SK-MEL-5 (cell line): ENCODE measurements at regions not wholly inside any gene's neighbourhood (a gene's known extent, or its start where the extent isn't known, plus 50 kb on each side); places are given as distances from the start of the nearest gene placed in this dataset.

Experiments
- DNase-seq: peaks from one replicate; pipeline ENCODE4 v3.0.0-alpha.2; 2016; ENCODE audit warnings: low read depth, low spot score
- in situ Hi-C: cut with HindIII; loops from 2 replicates; pipeline ENCODE4 v1.10.0; 2016; ENCODE audit warnings: low sequenced_read_pairs, high pct_unique_total_duplicates, low pct_unique_long_range_greater_than_20kb

DNA sequence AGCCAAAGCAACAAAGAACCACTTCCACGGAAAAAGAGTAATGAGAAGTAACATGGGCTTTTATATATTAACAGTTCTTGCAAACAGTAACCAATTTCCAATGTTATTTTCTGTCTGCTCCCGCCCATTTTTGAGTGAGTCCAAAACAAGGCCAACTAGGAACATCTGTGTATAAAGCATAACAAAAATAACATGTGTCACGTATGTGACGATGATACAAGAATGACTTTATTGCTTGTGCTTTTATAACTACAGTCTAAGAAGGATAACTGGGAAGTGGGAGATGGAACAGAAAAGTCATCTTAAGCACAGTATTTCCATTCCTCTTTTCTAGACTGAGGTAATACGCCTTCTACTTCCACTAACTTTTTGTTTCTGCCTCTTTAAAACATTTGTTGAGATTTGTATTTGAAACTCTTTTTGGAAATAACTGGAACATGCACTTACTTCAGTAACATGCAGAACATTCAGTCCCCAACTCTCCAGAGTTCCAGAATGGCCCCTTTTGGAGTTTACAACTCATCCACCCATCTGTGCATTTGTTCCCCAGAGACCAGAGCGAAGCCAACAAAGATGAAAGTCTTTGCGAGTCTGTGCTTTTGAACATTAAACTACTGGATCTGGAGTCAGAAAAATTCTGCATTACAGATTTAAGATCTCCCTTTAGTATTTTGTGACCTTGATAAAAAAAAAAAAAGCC, 143.0 kb upstream of the ZRANB2 start:
- in situ Hi-C loops: no loop called here
- no peak for DNase-seq

DNA sequence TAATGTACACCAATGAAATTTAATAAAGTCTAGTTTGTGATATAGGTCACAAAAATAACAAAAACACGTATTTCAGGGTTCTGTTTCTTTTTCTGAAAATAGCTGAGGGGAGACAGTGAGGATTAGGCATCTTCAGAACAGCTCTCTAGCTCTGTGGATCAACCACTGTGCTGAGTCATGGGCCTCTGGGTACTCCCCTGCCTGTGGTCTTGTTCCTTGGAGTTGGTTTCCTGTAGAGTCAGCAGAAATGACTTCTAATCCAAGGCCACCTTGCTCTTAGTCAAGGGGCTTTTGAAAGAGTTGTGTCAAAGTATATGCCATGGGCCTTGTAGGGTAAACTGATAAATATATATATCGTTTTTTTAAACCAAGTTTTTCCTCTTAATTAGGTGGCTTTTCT, 141.8 kb upstream of the ZRANB2 start:
- DNase-seq: no peak

DNA sequence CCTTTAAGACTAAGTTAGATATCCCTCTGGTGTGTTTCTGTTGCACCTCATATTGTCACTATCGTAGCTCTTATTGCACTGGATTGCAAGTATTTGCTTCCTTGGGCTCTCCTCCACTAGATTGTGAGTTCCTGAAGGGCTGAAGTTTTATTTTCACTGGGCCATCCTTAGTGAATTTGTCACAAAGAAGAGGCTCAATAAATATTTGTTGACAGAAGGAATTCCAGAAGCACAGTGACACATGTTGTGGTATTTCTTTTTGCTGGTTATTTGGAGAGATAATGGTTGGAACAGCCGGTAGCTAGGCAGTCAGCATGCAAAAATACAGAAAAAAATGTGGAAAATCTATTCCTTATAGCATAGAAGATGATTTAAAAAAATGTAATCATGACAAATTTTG, 129.9 kb upstream of the ZRANB2 start:
- DNase-seq: no peak
- in situ Hi-C loops: no loop called here

More for the DNA sequence above, 141.8 kb upstream of the ZRANB2 start:
- in situ Hi-C loops: no loop called here

DNA sequence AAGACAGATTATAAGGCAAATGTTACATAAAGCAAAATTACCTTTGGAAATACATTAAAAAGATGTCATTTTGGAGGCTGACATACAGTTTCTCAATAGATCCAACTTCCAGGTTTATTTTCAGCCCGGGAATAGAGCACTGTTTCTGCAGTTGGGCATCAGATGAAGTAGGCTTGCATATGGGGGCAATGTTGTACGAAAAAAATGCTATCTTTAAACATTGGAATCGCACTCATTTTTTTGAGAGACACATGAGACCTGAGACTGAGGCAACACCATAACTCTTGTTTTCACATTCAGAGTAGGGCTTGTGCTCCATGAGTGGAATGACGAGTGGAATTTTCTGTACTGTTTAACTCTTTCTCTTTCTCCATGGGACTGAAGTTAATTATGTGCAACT, 122.4 kb upstream of the ZRANB2 start:
- DNase-seq: no peak
- in situ Hi-C loops: no loop called here

DNA sequence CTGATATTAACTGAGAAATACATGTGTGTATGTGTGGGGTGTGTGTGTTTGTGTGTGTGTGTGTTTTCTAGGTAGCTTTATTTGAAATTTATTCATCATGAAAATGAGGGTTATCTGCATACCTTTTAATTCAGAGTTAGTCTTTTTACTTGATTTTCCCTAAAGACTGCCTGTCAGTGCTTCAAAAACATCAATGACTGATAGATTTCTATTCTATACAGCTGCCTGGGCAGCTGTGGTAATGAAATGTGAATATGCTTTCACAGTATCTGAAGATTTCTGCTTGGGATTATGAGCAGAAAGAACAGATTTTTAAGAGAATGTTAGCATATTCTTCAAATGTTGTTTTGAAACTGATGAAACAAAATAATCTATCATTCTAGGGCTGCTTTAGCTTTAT, 119.7 kb upstream of the ZRANB2 start:
- no peak for DNase-seq
- in situ Hi-C loops: no loop called here

DNA sequence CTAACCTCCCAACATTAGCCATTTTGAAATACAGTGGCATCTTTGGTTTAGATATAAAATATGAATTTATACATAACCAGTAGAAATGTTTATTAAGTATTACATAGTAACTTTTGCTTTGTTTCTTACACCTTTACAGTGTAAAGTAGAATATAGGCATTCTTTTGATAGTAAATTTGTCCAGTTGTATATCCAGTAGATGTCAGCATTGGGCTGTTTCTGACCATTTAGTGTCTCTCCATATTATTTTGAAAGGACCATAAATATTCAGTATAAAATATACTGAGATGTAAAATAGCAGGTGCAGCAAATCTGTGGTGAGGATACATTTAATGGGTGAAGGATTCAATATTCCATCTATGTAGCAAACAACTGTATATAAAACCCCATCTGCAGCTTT, 115.8 kb upstream of the ZRANB2 start:
- peak; percentile 35 for DNase-seq
- in situ Hi-C loops: no loop called here

DNA sequence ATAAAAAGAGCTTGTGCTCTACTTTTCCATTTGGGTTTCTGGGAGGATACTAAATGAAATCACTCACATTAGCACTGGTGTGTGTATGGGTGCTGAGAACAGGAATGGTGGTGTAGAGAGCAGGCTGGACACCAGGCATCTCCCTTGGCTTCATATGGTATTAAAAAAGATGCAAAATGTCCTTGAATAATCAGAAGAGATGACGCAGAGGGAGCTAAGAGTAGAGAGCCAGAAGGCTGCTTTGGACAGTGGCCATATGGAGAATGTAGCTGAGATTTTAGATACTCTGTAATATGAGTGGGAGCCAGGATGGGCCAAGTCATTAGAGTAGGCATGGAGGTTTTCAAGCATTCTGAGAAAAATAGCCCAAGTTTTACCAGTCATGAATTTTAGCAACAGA, 112.3 kb upstream of the ZRANB2 start:
- no peak for DNase-seq
- in situ Hi-C loops: no loop called here

DNA sequence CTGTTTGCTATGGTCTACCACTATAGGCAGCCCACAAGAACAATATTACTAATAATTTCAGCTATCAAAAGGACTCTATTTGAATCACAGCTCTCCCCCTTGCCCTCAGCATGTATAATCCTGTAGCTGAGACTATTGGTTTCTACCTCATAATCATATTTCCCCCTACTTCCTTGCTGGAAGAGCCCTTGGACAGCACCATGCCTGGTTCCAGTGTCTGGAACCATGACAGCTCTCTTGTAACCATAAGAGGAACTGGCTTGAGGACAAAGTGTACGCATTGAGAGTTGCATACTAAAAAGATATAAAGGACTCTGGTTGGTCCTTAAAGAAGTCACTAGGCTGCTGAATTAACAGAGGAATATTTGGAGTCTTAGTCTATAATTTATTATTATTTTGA, 110.7 kb upstream of the ZRANB2 start:
- in situ Hi-C loops: no loop called here
- DNase-seq: no peak

DNA sequence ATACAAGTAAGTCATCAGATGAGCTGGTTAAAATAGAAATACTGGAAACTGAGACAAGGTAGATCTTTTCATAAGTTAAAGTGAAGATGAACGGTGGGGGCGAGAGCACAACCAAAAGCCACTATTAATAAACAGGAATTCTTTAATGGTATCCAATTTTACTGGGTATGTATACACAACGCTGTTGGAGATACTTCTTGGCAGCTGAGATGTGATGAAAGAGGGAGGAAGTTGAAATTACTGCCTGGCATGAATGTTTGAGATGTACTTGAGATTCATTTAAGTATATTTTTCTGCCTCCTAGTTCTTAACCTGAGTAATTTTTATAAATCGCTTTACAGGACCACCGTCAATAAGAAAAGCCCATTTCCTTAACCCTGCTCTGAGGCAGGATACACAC, 110.0 kb upstream of the ZRANB2 start:
- in situ Hi-C loops: no loop called here

DNA sequence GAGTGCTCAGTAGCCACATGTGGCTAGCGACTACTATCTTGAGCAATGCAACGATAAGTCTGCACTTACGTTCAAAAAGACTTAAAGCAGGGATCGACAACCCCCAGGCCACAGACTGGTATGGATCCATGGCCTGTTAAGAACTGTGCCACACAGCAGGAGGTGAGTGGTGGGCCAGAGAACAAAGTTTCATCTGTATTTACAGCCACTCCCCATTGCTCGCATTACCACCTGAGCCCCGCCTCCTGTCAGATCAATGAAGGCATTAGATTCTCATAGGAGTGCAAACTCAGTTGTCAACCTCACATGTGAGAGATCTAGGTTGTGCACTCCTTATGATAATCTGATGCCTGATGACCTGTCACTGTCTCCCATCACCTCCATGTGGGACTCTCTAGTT, 103.6 kb upstream of the ZRANB2 start:
- no peak for DNase-seq

More for the DNA sequence above, 110.0 kb upstream of the ZRANB2 start:
- DNase-seq: no peak

DNA sequence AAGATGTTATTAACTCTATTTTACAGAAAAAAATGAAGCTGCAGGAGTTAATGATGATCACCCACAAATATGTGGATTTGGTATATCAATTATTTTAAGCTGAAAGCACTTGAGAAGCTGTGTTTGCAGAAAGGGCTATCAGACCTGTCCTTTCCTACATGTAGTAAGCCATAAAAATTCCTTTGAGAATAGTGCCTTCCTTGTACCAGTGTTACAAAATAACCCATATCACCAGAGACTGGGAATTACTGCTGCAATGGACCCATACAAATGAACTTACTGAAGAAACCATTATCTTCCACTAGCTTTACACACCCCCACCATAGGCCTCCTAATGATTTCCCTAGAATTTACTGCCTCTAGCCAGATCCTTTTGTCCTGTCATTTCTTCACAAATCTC, 99.2 kb upstream of the ZRANB2 start:
- in situ Hi-C loops: no loop called here
- DNase-seq: no peak

More for the DNA sequence above, 103.6 kb upstream of the ZRANB2 start:
- in situ Hi-C loops: no loop called here

DNA sequence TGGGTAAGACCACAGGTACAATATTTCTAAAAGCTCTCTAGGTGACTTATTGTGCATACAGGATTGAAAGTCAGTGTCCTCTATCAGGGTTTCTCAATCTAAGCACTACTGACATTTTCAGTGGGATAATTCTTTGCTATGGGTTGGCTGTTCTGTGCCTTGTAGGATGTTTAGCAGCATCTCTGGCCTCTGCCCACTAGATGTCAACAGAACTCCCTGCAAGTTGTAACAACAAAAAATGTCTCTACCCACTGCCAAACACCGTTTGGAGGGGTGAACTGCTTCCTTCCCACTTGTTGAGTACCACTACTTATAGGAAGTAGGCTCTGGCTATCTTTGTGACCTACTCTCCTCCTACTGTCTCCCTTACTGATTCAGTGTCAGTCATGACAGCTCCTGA, 90.1 kb upstream of the ZRANB2 start:
- in situ Hi-C loops: no loop called here
- DNase-seq: no peak

DNA sequence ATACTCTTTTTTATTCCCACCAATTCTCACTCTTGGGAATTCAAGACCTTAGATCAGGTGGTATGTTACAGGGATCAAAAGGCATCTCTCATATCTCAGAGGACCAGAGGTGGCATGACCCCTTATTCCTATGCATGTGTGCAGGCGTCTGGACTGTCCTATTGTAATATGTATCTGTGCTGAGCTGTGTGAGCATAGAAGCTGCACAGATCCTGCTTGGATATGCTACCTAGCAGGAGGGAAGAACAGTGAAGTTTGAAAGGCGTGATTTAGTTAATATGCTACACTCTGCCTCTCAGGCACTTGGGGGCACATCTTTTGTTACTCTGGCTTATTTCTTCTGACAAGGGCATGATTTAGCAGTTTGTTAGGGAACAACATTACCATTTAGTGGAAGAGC, 86.7 kb upstream of the ZRANB2 start:
- in situ Hi-C loops: no loop called here
- no peak for DNase-seq

DNA sequence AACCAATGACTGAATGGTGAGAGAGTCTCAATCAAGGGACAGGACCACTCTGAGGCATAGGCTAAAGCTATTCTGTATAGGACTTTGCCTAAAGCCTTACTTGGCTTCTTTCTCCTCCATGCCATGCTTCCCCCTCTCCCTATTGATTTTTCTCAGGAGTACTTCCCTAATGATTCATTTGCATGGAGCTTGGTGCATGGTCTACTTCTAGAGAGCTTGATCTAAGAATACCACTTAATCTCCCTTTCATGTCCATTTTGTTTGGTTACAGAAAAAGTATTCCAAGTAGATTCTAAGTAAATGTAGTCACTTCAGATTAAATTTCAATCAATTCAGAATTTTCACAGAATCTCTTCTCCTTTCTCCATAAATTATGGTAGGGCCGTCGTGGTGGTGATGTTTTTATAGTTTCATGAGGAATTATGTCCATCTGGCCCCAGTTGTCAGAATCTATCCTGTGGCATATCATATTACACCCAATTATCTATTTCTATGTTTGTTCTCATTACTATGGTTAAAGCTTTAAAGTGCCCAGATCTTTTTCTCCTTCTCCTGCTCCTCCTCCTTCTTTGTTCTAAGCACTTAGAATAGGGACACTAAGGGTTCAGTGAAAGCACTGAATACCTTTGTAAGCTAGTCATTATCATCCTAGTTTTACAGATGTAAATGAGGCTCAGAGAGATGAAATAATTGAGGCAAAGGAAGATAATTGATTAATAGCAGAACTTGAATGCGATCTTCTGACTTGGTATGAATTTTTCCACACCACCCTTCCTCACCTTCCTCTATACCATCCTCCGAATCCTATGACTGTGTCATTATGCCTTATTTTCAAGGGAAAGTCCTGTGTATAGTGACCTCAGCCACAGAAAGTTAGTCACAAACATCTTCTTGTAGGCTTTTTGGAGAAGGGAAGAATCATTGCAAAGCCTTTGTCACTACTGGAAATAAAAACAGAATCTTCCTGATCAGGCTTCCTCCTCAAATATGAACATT, 85.6 kb upstream of the ZRANB2 start:
- in situ Hi-C loops: no loop called here
- no peak for DNase-seq

DNA sequence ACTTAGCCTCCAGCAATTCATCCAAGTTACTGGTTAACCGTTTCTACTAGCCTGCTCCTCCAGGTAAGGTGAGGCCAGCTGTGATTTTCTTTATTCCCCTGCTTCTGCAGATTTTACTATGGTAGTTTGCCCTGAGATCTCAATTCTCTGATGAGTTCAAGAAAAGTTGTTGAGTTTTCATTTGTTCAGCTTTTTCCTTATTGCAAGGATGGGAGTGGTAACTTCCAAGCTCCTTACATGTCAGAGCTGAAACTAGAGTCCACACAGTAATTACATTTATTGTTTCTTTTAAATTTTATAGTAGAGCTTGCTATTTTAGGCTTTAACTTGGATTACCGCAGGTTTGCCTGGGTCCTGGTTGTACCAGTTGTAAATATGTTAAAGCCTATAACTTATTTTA, 76.9 kb upstream of the ZRANB2 start:
- in situ Hi-C loops: no loop called here
- no peak for DNase-seq

DNA sequence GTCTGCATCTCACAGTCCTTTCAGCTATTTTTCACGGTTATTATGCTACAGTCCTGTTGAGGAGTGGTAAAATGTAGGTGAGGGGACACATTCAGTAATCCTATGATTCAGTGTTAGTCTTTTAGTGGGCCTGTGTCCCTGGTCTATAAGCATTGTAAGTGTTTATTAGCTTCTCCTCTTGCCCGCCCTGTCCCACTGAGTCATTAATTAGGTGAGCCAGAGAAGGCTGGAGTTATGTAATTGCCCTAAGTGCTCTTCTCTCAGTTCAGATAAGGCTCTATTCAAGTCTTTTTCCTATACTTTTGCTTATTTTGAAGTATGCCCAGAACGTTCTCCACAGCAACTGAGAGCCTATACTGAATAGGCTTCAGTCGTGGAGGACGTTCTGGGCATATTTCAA, 76.3 kb upstream of the ZRANB2 start:
- DNase-seq: no peak
- in situ Hi-C loops: no loop called here

DNA sequence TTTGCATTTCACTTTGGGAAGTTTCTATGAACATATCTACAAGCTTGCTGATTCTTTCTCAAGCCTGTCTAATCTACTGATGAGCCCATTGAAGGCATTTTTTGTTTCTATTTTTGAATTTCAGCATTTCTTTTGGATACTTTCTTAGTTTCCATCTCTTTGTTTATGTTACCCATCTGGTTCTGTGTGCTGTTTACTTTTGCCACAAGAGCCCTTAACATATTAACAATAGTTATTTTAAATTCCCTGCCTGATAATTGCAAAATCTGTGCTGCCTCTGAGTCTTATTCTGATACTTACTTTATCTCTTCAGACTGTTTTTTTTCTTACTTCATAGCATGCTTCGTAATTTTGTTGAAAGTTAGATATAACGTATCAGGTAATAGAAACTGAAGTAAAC, 75.8 kb upstream of the ZRANB2 start:
- in situ Hi-C loops: no loop called here
- no peak for DNase-seq

DNA sequence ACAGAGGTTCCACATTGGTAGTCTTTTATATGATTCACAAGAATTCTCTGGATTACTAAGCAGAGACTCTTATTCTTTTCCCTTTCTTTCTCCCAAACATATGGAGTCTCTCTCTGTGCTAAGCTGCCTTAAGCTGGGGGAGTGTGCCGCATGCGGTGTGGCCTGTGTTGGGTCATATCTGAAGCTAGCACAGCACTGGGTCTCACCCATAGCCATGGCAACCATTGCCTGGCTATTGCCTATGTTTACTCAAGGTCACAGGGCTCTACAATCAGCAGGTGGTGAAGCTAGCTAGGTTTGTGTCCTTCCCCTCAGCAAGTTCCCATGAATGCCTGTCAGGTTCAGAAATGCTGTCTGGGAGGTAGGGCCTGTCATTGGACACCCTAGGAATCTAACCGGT, 73.6 kb upstream of the ZRANB2 start:
- no peak for DNase-seq
- in situ Hi-C loops: no loop called here

DNA sequence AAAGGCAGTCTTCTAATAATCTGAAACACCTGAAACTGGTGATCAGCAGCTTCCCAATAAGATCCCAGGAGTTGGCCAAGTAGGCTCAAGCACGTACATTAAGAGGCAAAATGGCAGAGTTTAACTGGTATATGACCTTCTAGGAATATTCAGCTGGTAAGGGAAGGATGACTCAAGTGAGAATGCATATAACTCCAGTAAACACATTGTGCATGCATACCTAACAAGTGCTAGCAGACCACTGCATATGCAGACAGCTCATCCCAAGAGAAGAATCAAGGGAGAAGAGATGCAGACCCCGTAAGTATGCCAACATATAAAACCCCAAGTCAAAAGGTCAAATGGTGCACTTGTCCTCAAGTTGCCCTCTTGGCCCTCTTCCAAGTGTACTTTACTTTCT, 73.0 kb upstream of the ZRANB2 start:
- DNase-seq: no peak
- in situ Hi-C loops: no loop called here
